Breast epithelium (tissue), 4 donors: ENCODE measurements at regions not wholly inside any gene's neighbourhood (a gene's known extent, or its start where the extent isn't known, plus 50 kb on each side); places are given as distances from the start of the nearest gene placed in this dataset.

ENCODE experiments used
- DNase-seq, 2 donors: peaks; one replicate each; pipeline ENCODE4 v3.0.0-alpha.2; 2019; ENCODE audit warnings: low spot score in 2 of 2
- H3K27ac ChIP-seq, 2 donors: fragments of 200-600 bp; sonication (generic) in 1 of 2; one replicate each; pipeline ENCODE4 v1.5.1; 2016 to 2019; ENCODE audit warnings: mild to moderate bottlenecking in 1 of 2
- H3K27me3 ChIP-seq, 2 donors: fragments of 200-600 bp; sonication (generic) in 1 of 2; one replicate each; pipeline versions ENCODE4 v1.5.1 to v1.6.0; 2017 to 2019; ENCODE audit warnings: control low read depth in 1 of 2, mild to moderate bottlenecking in 1 of 2
- H3K36me3 ChIP-seq: fragments of 200-600 bp; one replicate; pipeline ENCODE4 v1.5.1; 2019
- H3K4me1 ChIP-seq, 2 donors: fragments of 200-600 bp; sonication (generic); one replicate each; pipeline ENCODE4 v1.5.1; 2016 to 2019; ENCODE audit warnings: control low read depth in 1 of 2
- H3K4me3 ChIP-seq, 3 donors: fragments of 200-600 bp; sonication (generic); 1 replicate in 2 of 3; 2 replicates in 1 of 3; pipeline ENCODE4 v1.5.1; 2016 to 2019; ENCODE audit warnings: mild to moderate bottlenecking in 3 of 3, moderate library complexity in 2 of 3
- H3K9me3 ChIP-seq, 2 donors: fragments of 200-600 bp; sonication (generic) in 1 of 2; one replicate each; pipeline ENCODE4 v1.5.1; 2016 to 2019; ENCODE audit warnings: control low read depth in 1 of 2
- POLR2A ChIP-seq: fragments of 450-650 bp; IDR thresholded peaks from one replicate; pipeline ENCODE4 v1.6.1; 2016; ENCODE audit warnings: antibody characterized with exemption, mild to moderate bottlenecking, moderate library complexity
- POLR2AphosphoS5 ChIP-seq, 3 donors: sonication (generic); formaldehyde crosslinking; IDR thresholded peaks; one replicate each; pipeline ENCODE4 v1.6.1; 2017; ENCODE audit warnings: antibody characterized with exemption in 3 of 3
- intact Hi-C: fragments of 100-400 bp; cut with DNase I; formaldehyde crosslinking; loops from one replicate; pipeline ENCODE4 v1.15.1; 2023; ENCODE audit warnings: low total_unique reads
- TF ChIP-seq, protein P1 (sequence below), 3 donors: fragments of 450-650 bp; IDR thresholded peaks; one replicate each; pipeline ENCODE4 v1.5.1; 2016 to 2017; ENCODE audit warnings: antibody characterized with exemption in 3 of 3, mild to moderate bottlenecking in 3 of 3, moderate library complexity in 3 of 3

DNA sequence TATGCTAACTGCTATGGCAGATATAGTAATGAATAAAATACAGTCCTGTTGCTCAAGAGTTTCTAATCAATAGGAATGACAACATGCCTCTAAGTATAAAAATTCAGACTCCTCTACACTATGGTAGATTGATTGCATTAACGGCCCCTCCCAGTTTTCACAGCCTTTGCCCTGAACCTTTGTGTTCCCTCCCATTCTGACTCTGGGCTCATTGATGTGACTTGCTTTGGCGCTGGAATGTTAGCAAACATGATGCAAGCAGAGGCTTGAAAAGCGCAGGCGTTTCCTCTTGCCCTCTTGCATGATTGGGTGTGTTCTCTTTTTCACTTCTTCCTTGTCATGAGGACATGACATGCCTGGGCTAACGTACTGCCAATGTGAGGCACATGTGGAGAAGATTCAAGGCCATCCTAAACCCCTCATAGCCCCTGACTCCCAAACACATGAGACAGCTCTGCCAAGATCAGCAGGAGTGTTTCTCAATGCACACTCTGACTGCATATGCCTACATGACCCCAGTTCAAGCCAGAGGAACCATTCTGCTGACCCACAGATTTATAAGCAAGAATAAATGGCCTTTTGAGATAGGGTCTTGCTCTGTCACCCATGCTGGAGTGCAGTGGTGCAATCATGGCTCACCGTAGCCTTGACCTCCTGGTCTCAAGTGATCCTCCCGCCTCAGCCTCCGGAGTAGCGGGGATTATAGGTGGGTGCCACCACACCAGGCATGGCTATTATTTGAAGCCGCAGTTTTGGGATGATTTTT lies 49.7 kb upstream of the CD28 start:
- Histone ChIP-seq H3K27me3 (no peaks in the 10 kb centered on the region), H3K36me3 (no peaks in the 10 kb centered on the region), H3K4me1 (no peaks in the 10 kb centered on the region), H3K27ac (peak overlapping the region; percentile 16 to 31), H3K4me3 (no peak overlapping the region), H3K9me3 (no peaks in the 10 kb centered on the region)
- intact Hi-C loops: loop anchor here (10.0 kb wide), 1 partner anchor 1908 kb away; no protein-coding TSS in a partner anchor
- peak in 1 of 2 donors; percentile 80 for DNase-seq
- TF ChIP-seq, protein P1, sequence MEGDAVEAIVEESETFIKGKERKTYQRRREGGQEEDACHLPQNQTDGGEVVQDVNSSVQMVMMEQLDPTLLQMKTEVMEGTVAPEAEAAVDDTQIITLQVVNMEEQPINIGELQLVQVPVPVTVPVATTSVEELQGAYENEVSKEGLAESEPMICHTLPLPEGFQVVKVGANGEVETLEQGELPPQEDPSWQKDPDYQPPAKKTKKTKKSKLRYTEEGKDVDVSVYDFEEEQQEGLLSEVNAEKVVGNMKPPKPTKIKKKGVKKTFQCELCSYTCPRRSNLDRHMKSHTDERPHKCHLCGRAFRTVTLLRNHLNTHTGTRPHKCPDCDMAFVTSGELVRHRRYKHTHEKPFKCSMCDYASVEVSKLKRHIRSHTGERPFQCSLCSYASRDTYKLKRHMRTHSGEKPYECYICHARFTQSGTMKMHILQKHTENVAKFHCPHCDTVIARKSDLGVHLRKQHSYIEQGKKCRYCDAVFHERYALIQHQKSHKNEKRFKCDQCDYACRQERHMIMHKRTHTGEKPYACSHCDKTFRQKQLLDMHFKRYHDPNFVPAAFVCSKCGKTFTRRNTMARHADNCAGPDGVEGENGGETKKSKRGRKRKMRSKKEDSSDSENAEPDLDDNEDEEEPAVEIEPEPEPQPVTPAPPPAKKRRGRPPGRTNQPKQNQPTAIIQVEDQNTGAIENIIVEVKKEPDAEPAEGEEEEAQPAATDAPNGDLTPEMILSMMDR (IDR thresholded peaks at IDR 0.05): no peak
- no peak for TF ChIP-seq POLR2A
- TF ChIP-seq POLR2AphosphoS5 (IDR thresholded peaks at IDR 0.05): peak in 2 of 3 donors; percentile 45 to 76
